ENCODE measurements at regions not wholly inside any gene's neighbourhood (a gene's known extent, or its start where the extent isn't known, plus 50 kb on each side); places are given as distances from the start of the nearest gene placed in this dataset.

- BruUV-seq (replicated peaks) = no TSS peak
- RAD21 ChIA-PET (ENCODE audit: low non-redundant PET in 1 of 2, low total read pairs in 2 of 2, uncharacterized antibody in 2 of 2, unreplicated experiment in 2 of 2) = no interaction called here
- DNase-seq (ENCODE audit: low read depth, low spot score) = no peak
- H3K27ac ChIP-seq (ENCODE audit: low read depth, low read length) = no peak overlapping the region
- no peak overlapping the region for H3K9ac ChIP-seq (ENCODE audit: low read length)
- H4K20me1 ChIP-seq (ENCODE audit: insufficient read depth) = no peaks in the 10 kb centered on the region
- POLR2A ChIA-PET = no interaction called here
- no peaks in the 10 kb centered on the region for H3K27me3 ChIP-seq (ENCODE audit: insufficient read depth, low read length)
- CTCF ChIA-PET = no interaction called here
- no peak for ATAC-seq
- no peak overlapping the region for H3K4me3 ChIP-seq (replicated peaks in 1 of 2; ENCODE audit: low read depth in 1 of 2, low read length in 2 of 2)
- no peaks in the 10 kb centered on the region for H3K4me1 ChIP-seq (ENCODE audit: control insufficient read depth in 1 of 2, insufficient read depth in 2 of 2, low read length in 2 of 2)
- no peak overlapping the region for H2AFZ ChIP-seq (ENCODE audit: low read depth, low read length, poor library complexity, severe bottlenecking)
- TF ChIP-seq CBX3 (IDR thresholded peaks at IDR 0.05; ENCODE audit: low read depth) = no peak
- no peak for TF ChIP-seq EZH2 (IDR thresholded peaks at IDR 0.05)
- TF ChIP-seq TCF7L2 (IDR thresholded peaks at IDR 0.05; ENCODE audit: borderline replicate concordance, extremely low read depth, insufficient read depth, insufficient read length) = no peak
- no peak for TF ChIP-seq POLR2A (IDR thresholded peaks at IDR 0.05; ENCODE audit: borderline replicate concordance, extremely low read depth, insufficient read depth, insufficient read length)
- TF ChIP-seq SRF (IDR thresholded peaks at IDR 0.05; ENCODE audit: low read depth) = no peak
- no peaks in the 10 kb centered on the region for H3K9me3 ChIP-seq (ENCODE audit: control insufficient read depth in 1 of 2, insufficient read depth in 1 of 2, low read depth in 1 of 2, low read length in 2 of 2)
- no peaks in the 10 kb centered on the region for H3K36me3 ChIP-seq (ENCODE audit: control insufficient read depth in 1 of 2, insufficient read depth in 2 of 2, low read length in 2 of 2)
- no peak overlapping the region for H3K4me2 ChIP-seq (ENCODE audit: low read length)
- H3K79me2 ChIP-seq (ENCODE audit: insufficient read depth, low read length) = no peaks in the 10 kb centered on the region
- intact Hi-C loops (cut with micrococcal nuclease) = no loop called here
- no peaks in the 10 kb centered on the region for H3K9me2 ChIP-seq (ENCODE audit: insufficient read depth)
Observed at GRCh38 chr2:101638181-101638711, 59.3 kb upstream of the MAP4K4 start.

GRCh38 chr2:101630224-101630949, 67.1 kb upstream of the MAP4K4 start:
- ATAC-seq (no peak), DNase-seq (ENCODE audit: low read depth, low spot score) (no peak)
- no peaks in the 10 kb centered on the region for H3K9me2 ChIP-seq (ENCODE audit: insufficient read depth)
- H3K4me1 ChIP-seq (ENCODE audit: control insufficient read depth in 1 of 2, insufficient read depth in 2 of 2, low read length in 2 of 2) = no peaks in the 10 kb centered on the region
- ChIA-PET POLR2A (no interaction called here), RAD21 (ENCODE audit: low non-redundant PET in 1 of 2, low total read pairs in 2 of 2, uncharacterized antibody in 2 of 2, unreplicated experiment in 2 of 2) (no interaction called here), CTCF (no interaction called here)
- no peaks in the 10 kb centered on the region for H3K27me3 ChIP-seq (ENCODE audit: insufficient read depth, low read length)
- H3K4me3 ChIP-seq (replicated peaks in 1 of 2; ENCODE audit: low read depth in 1 of 2, low read length in 2 of 2) = no peak overlapping the region
- H3K9me3 ChIP-seq (ENCODE audit: control insufficient read depth in 1 of 2, insufficient read depth in 1 of 2, low read depth in 1 of 2, low read length in 2 of 2) = no peaks in the 10 kb centered on the region
- no peak overlapping the region for H3K9ac ChIP-seq (ENCODE audit: low read length)
- no TSS peak for BruUV-seq (replicated peaks)
- no peak overlapping the region for H3K27ac ChIP-seq (ENCODE audit: low read depth, low read length)
- no peak overlapping the region for H2AFZ ChIP-seq (ENCODE audit: low read depth, low read length, poor library complexity, severe bottlenecking)
- no peaks in the 10 kb centered on the region for H3K79me2 ChIP-seq (ENCODE audit: insufficient read depth, low read length)
- no peak overlapping the region for H3K4me2 ChIP-seq (ENCODE audit: low read length)
- no peaks in the 10 kb centered on the region for H4K20me1 ChIP-seq (ENCODE audit: insufficient read depth)
- no peaks in the 10 kb centered on the region for H3K36me3 ChIP-seq (ENCODE audit: control insufficient read depth in 1 of 2, insufficient read depth in 2 of 2, low read length in 2 of 2)
- TF ChIP-seq EZH2phosphoT487 (IDR thresholded peaks at IDR 0.05; ENCODE audit: borderline replicate concordance) (no peak), CTCF (IDR thresholded peaks at IDR 0.05 in 2 of 3, conservative IDR thresholded peaks at IDR 0.05 in 1 of 3; ENCODE audit: borderline replicate concordance in 1 of 3, insufficient read depth in 1 of 3, low read depth in 2 of 3, low read length in 2 of 3) (no peak), RAD21 (IDR thresholded peaks at IDR 0.05; ENCODE audit: low read depth) (no peak), SIN3A (IDR thresholded peaks at IDR 0.05; ENCODE audit: low read depth) (no peak), ZNF274 (IDR thresholded peaks at IDR 0.05; ENCODE audit: low read depth, low read length) (no peak), ATF3 (IDR thresholded peaks at IDR 0.05) (no peak), SRF (IDR thresholded peaks at IDR 0.05; ENCODE audit: low read depth) (no peak)
- intact Hi-C loops (cut with micrococcal nuclease) = no loop called here

All from HCT116 (cell line).